GM23248 (cell line): ENCODE measurements at regions not wholly inside any gene's neighbourhood (a gene's known extent, or its start where the extent isn't known, plus 50 kb on each side); places are given as distances from the start of the nearest gene placed in this dataset.

Experiments
- EZH2 ChIP-seq: fragments of 200-600 bp; sonication (generic); IDR thresholded peaks from 2 replicates; pipeline ENCODE4 v1.6.1; 2018; ENCODE audit warnings: antibody characterized with exemption, mild to moderate bottlenecking; ENCODE audit not compliant: insufficient read depth, poor library complexity, severe bottlenecking
- EZH2phosphoT487 ChIP-seq: fragments of 200-600 bp; sonication (generic); IDR thresholded peaks from 2 replicates; pipeline ENCODE4 v1.6.1; 2018; ENCODE audit warnings: antibody characterized with exemption, moderate library complexity, mild to moderate bottlenecking, low read depth; ENCODE audit not compliant: insufficient read depth

DNA sequence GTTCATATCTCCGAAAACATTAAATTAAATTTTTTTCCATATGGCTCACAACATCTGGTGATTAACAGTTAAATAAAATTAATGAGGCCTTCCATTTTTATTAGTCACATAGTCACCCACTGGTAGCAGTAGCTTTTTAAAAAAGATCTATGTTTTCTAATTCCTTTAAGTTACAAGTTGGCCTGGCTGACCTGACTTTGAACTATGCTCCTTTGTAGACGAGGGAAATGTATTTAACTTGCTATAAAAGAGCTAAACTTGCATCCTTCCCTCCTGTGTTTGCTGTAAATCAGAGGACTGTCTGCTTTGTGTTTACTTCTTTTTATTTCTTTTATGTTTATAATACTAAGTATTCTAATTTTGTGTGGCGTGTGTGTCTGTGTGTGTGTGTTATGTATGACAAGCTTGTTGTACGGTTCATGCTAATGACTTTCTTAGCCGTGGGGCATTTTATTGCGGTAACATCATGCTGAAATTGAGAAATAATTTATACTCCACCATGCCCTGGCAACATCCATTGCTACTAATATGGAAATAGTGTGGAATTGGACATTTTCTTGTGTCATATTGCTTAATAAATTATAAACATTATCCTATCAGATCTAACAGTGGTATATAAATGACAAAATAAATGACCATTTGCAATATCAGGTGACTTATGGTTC, 241.7 kb downstream of the SNCA start:
- TF ChIP-seq EZH2 (no peak), EZH2phosphoT487 (no peak)
